PFSK-1 (cell line): ENCODE measurements at regions not wholly inside any gene's neighbourhood (a gene's known extent, or its start where the extent isn't known, plus 50 kb on each side); places are given as distances from the start of the nearest gene placed in this dataset.

ENCODE experiments used
- FOXP2 ChIP-seq: optimal IDR thresholded peaks from 2 replicates; pipeline ENCODE3; 2011; ENCODE audit warnings: borderline replicate concordance, control low read depth, inconsistent platforms; ENCODE audit not compliant: insufficient read depth; ENCODE audit errors: extremely low read length, extremely low read depth
- POLR2AphosphoS5 ChIP-seq: IDR thresholded peaks from 2 replicates; pipeline ENCODE4 v1.6.1; 2012; ENCODE audit warnings: low read depth, mild to moderate bottlenecking, control low read depth, low read length, moderate library complexity
- SIN3A ChIP-seq: IDR thresholded peaks from 2 replicates; pipeline ENCODE4 v1.6.1; 2012; ENCODE audit warnings: mild to moderate bottlenecking, low read length, moderate library complexity, borderline replicate concordance; ENCODE audit not compliant: insufficient read depth
- TAF1 ChIP-seq: IDR thresholded peaks from 2 replicates; pipeline ENCODE4 v1.6.1; 2012; ENCODE audit warnings: low read length, control low read depth, borderline replicate concordance; ENCODE audit not compliant: insufficient read depth
- TF ChIP-seq, protein P1 (sequence below), 2 experiments: IDR thresholded peaks; 2 replicates each; pipeline versions ENCODE4 v1.6.1 to v1.8.0; 2011 to 2012; ENCODE audit warnings: low read depth in 2 of 2, low read length in 2 of 2, control low read depth in 1 of 2, inconsistent platforms in 1 of 2, mild to moderate bottlenecking in 1 of 2, moderate library complexity in 1 of 2; ENCODE audit not compliant: insufficient read depth in 1 of 2

DNA sequence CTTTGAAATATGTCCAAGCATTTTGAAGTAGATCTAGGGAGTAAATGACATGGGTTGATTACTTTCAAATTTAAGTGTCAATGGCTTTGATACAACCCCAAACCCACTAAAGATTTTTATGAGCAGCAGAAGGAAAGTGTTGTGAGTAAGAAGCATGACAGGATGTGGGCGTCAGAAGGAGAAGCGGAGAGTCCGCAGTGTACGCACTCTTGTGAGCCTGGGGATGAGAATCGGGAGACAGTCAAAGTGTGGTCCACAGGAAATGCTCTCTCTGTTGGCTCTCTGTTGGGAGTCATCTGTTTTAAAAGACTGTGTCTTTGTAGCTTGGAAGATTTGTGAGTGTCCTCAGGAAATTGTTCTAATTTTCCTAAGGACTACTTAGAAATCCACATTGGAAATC, 629.8 kb upstream of the ADARB2 start:
- TF ChIP-seq SIN3A (no peak), TAF1 (no peak), POLR2AphosphoS5 (no peak), FOXP2 (no peak)
- TF ChIP-seq, protein P1, sequence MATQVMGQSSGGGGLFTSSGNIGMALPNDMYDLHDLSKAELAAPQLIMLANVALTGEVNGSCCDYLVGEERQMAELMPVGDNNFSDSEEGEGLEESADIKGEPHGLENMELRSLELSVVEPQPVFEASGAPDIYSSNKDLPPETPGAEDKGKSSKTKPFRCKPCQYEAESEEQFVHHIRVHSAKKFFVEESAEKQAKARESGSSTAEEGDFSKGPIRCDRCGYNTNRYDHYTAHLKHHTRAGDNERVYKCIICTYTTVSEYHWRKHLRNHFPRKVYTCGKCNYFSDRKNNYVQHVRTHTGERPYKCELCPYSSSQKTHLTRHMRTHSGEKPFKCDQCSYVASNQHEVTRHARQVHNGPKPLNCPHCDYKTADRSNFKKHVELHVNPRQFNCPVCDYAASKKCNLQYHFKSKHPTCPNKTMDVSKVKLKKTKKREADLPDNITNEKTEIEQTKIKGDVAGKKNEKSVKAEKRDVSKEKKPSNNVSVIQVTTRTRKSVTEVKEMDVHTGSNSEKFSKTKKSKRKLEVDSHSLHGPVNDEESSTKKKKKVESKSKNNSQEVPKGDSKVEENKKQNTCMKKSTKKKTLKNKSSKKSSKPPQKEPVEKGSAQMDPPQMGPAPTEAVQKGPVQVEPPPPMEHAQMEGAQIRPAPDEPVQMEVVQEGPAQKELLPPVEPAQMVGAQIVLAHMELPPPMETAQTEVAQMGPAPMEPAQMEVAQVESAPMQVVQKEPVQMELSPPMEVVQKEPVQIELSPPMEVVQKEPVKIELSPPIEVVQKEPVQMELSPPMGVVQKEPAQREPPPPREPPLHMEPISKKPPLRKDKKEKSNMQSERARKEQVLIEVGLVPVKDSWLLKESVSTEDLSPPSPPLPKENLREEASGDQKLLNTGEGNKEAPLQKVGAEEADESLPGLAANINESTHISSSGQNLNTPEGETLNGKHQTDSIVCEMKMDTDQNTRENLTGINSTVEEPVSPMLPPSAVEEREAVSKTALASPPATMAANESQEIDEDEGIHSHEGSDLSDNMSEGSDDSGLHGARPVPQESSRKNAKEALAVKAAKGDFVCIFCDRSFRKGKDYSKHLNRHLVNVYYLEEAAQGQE (IDR thresholded peaks at IDR 0.05; ENCODE audit: insufficient read depth in 1 of 2, low read depth in 2 of 2, low read length in 2 of 2), result no peak

DNA sequence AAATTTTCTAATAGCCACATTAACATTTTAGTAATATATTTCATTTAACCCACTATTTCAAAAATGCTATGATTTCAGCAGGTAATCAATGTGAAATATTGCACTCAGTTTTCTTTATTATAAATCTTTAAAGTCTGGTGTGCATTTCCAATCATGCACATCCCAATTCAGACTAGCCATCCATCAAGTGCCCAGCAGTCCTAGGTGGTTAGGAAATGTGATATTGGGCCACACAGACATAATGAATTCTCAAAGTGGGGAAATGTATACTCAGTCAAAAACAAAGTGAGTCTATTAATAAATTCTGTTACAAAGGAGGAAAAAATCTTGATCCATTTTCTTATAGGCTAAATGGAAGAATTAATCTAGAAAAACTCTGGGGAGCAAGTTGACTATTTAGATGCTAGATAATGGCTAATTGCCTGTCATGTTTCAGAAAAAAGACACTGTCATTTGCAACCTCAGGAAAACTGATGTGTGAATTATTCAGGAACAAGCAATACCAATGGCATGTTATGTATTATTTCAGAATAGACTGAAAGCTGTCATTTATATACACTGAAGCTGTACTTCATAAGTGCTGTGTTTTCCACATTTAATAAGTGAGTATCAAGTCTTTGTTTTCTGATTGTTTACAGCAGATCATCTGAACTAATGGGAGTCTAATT, 629.1 kb upstream of the ADARB2 start:
- no peak for TF ChIP-seq TAF1
- TF ChIP-seq POLR2AphosphoS5, result no peak
- no peak for TF ChIP-seq FOXP2
- TF ChIP-seq, protein P1 (IDR thresholded peaks at IDR 0.05; ENCODE audit: insufficient read depth in 1 of 2, low read depth in 2 of 2, low read length in 2 of 2), result no peak
- TF ChIP-seq SIN3A, result no peak

DNA sequence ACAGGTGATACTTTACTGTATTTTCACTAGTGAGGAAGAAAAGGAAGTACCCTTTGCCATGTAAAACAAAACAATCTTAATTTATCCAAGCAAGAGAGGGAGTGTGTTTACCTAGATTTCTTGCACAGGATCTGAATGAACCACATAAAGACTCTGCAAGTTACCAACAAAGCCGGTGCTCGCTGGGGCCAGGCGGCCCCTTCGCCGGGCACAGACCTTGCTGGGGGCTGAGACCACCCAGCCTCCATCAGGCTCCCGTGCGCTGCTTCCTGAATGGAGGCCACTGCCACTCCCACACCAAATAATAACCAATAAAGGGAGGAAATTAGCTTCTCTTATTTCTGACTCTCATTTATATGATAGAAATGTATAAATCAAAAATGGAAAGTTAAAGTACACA, 625.0 kb upstream of the ADARB2 start:
- TF ChIP-seq POLR2AphosphoS5, result no peak
- no peak for TF ChIP-seq TAF1
- TF ChIP-seq, protein P1 (IDR thresholded peaks at IDR 0.05; ENCODE audit: insufficient read depth in 1 of 2, low read depth in 2 of 2, low read length in 2 of 2), result no peak
- no peak for TF ChIP-seq FOXP2
- TF ChIP-seq SIN3A, result no peak

DNA sequence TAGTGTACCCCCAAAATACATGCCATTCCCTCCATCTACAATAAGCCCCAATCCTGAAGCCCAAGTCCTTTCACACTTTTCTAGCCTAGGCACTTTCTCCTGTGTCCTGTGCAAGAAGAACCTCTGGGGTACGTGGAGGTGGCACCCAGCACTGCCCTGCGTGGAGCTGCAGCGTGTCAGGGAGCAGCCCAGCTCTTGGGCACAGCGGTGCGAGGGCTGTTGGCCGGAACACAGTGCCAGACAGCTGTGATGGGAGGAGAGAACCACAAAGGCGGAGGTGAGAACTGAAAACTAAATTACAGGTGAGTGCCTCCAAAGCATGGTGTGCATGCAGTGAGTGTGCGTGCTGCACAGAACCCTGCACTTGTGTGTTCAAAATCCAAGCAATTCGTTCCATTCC, 621.3 kb upstream of the ADARB2 start:
- TF ChIP-seq TAF1 (no peak), FOXP2 (no peak), POLR2AphosphoS5 (no peak), SIN3A (no peak)
- TF ChIP-seq, protein P1 (IDR thresholded peaks at IDR 0.05; ENCODE audit: insufficient read depth in 1 of 2, low read depth in 2 of 2, low read length in 2 of 2), result no peak
